ENCODE measurements at regions not wholly inside any gene's neighbourhood (a gene's known extent, or its start where the extent isn't known, plus 50 kb on each side); places are given as distances from the start of the nearest gene placed in this dataset.
"Not testable (repeated sequence)": the region's sequence is repeated elsewhere in the genome, so short reads cannot be mapped to it uniquely, and the experiment has no call there.

DNA sequence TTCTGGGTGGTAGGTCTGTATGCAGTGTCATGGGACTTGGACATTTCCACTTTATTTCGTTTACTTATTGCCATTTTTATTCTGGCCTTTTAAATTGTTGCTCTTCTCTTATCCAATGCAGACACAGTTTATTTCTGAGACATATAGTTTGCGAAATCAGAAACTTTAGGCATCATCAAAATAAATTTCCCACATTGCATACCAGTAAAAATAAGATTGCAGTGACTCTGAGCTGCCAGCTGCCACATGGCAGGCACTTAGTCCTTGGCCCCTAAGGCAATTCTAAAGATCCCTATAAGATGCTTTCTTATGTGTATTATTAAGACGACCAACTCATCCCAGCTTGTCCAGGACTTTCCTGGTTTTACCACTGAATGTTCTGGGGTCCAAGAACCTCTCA lies 81.8 kb upstream of the ANKRD1 start:
- Histone ChIP-seq H3K4me3 (ENCODE audit: low read depth in 1 of 3, low read length in 3 of 3) (no peak overlapping the region), H3K36me3 (ENCODE audit: control insufficient read depth in 4 of 4, insufficient read depth in 3 of 4, low read depth in 1 of 4, low read length in 3 of 4) (no peaks in the 10 kb centered on the region), H3K9me3 (ENCODE audit: control insufficient read depth in 4 of 4, low read length in 3 of 4) (no peaks in the 10 kb centered on the region), H3K9ac (ENCODE audit: low read depth in 1 of 2, low read length in 2 of 2) (no peak overlapping the region), H3K27ac (ENCODE audit: low read depth in 1 of 2, low read length in 2 of 2) (no peak overlapping the region), H3K27me3 (ENCODE audit: control insufficient read depth in 4 of 4, insufficient read depth in 4 of 4, low read length in 3 of 4) (no peaks in the 10 kb centered on the region), H3K4me1 (ENCODE audit: control insufficient read depth in 4 of 4, insufficient read depth in 4 of 4, low read length in 3 of 4) (peaks cover 0 to 8% (median 2%) of the 10 kb centered on the region in 4 donors)
- DNase-seq (ENCODE audit: low spot score), result no peak
- 85% methylated on average over 3 of the region's 3 CpGs for WGBS
- no peak for TF ChIP-seq RXRA (IDR thresholded peaks at IDR 0.05)
- no peak for TF ChIP-seq ZBTB33 (IDR thresholded peaks at IDR 0.05)
- TF ChIP-seq, protein P1, sequence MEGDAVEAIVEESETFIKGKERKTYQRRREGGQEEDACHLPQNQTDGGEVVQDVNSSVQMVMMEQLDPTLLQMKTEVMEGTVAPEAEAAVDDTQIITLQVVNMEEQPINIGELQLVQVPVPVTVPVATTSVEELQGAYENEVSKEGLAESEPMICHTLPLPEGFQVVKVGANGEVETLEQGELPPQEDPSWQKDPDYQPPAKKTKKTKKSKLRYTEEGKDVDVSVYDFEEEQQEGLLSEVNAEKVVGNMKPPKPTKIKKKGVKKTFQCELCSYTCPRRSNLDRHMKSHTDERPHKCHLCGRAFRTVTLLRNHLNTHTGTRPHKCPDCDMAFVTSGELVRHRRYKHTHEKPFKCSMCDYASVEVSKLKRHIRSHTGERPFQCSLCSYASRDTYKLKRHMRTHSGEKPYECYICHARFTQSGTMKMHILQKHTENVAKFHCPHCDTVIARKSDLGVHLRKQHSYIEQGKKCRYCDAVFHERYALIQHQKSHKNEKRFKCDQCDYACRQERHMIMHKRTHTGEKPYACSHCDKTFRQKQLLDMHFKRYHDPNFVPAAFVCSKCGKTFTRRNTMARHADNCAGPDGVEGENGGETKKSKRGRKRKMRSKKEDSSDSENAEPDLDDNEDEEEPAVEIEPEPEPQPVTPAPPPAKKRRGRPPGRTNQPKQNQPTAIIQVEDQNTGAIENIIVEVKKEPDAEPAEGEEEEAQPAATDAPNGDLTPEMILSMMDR (IDR thresholded peaks at IDR 0.05; ENCODE audit: low read depth, low read length, missing input control), result no peak
- no peak for TF ChIP-seq HNF4A (conservative IDR thresholded peaks at IDR 0.05)
- TF ChIP-seq YY1 (IDR thresholded peaks at IDR 0.05), result no peak
- TF ChIP-seq FOXA1 (IDR thresholded peaks at IDR 0.05), result no peak
- no peak for TF ChIP-seq JUND (IDR thresholded peaks at IDR 0.05)

GRCh38 chr10:91003379-91003778 lies 82.5 kb upstream of the ANKRD1 start:
- DNase-seq (ENCODE audit: low spot score); H3K4me3 ChIP-seq (ENCODE audit: low read depth in 1 of 3, low read length in 3 of 3); H3K27me3 ChIP-seq (ENCODE audit: control insufficient read depth in 4 of 4, insufficient read depth in 4 of 4, low read length in 3 of 4); H3K4me1 ChIP-seq (ENCODE audit: control insufficient read depth in 4 of 4, insufficient read depth in 4 of 4, low read length in 3 of 4); H3K9me3 ChIP-seq (ENCODE audit: control insufficient read depth in 4 of 4, low read length in 3 of 4); H3K36me3 ChIP-seq (ENCODE audit: control insufficient read depth in 4 of 4, insufficient read depth in 3 of 4, low read depth in 1 of 4, low read length in 3 of 4); H3K27ac ChIP-seq (ENCODE audit: low read depth in 1 of 2, low read length in 2 of 2); H3K9ac ChIP-seq (ENCODE audit: low read depth in 1 of 2, low read length in 2 of 2): not testable (repeated sequence)
- 96% methylated on average over 1 of the region's 1 CpG for WGBS

GRCh38 chr10:91005276-91005675 lies 84.4 kb upstream of the ANKRD1 start:
- not testable (repeated sequence) for H3K9ac ChIP-seq (ENCODE audit: low read depth in 1 of 2, low read length in 2 of 2); H3K9me3 ChIP-seq (ENCODE audit: control insufficient read depth in 4 of 4, low read length in 3 of 4); H3K27ac ChIP-seq (ENCODE audit: low read depth in 1 of 2, low read length in 2 of 2); H3K27me3 ChIP-seq (ENCODE audit: control insufficient read depth in 4 of 4, insufficient read depth in 4 of 4, low read length in 3 of 4); H3K4me1 ChIP-seq (ENCODE audit: control insufficient read depth in 4 of 4, insufficient read depth in 4 of 4, low read length in 3 of 4); DNase-seq (ENCODE audit: low spot score); H3K4me3 ChIP-seq (ENCODE audit: low read depth in 1 of 3, low read length in 3 of 3); H3K36me3 ChIP-seq (ENCODE audit: control insufficient read depth in 4 of 4, insufficient read depth in 3 of 4, low read depth in 1 of 4, low read length in 3 of 4)
- WGBS, result 84% methylated on average over 3 of the region's 3 CpGs

DNA sequence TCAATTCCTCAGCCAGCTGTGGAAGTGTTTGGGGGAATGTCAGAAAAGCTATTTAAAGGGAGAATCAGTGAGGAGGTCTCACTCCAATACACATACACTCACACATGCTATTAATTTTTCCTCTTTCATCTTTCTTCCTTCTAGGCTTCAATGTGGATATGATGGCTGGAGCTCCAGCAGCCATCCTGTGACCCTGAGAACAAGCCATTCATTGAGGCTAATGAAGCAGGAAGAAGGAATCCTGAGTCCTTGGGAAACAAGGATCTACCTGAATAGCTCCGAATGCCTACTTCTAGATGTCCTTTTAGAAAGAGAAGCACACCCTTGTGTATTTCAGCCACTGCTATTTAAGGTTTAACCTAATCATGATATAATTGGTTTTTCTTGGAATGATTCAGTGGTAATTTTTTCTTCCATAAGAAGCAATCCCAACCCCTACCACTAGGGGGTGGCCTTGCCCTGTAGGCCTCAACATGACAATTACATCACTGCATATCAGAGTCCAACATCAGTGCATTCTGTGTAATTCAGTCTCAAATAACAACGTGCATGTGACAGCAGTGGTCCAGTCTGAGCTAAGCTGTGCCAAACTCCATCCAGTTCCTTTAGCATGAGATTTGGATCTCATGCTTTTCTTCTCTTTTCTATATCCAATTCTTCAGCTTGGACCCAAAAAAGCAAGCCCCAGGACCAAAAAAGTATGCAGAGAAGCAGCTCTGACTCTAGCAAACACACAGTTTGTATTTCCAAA lies 85.3 kb upstream of the ANKRD1 start:
- DNase-seq (ENCODE audit: low spot score), result peak; percentile 69
- peaks cover 0 to 8% (median 2%) of the 10 kb centered on the region in 4 donors for H3K4me1 ChIP-seq (ENCODE audit: control insufficient read depth in 4 of 4, insufficient read depth in 4 of 4, low read length in 3 of 4)
- H3K4me3 ChIP-seq (ENCODE audit: low read depth in 1 of 3, low read length in 3 of 3), result no peak overlapping the region
- no peaks in the 10 kb centered on the region for H3K27me3 ChIP-seq (ENCODE audit: control insufficient read depth in 4 of 4, insufficient read depth in 4 of 4, low read length in 3 of 4)
- 17% methylated on average over 2 of the region's 2 CpGs for WGBS
- H3K27ac ChIP-seq (ENCODE audit: low read depth in 1 of 2, low read length in 2 of 2), result no peak overlapping the region
- H3K9ac ChIP-seq (ENCODE audit: low read depth in 1 of 2, low read length in 2 of 2), result no peak overlapping the region
- H3K36me3 ChIP-seq (ENCODE audit: control insufficient read depth in 4 of 4, insufficient read depth in 3 of 4, low read depth in 1 of 4, low read length in 3 of 4), result no peaks in the 10 kb centered on the region
- H3K9me3 ChIP-seq (ENCODE audit: control insufficient read depth in 4 of 4, low read length in 3 of 4), result no peaks in the 10 kb centered on the region
- TF ChIP-seq FOXA1 (IDR thresholded peaks at IDR 0.05) (no peak), RAD21 (IDR thresholded peaks at IDR 0.05) (peak; percentile 100), EGR1 (IDR thresholded peaks at IDR 0.05; ENCODE audit: low read depth in 2 of 2) (no peak), HNF4G (IDR thresholded peaks at IDR 0.05) (peak; percentile 75), FOXA2 (IDR thresholded peaks at IDR 0.05) (no peak), HNF4A (conservative IDR thresholded peaks at IDR 0.05) (peak; percentile 93), GABPA (IDR thresholded peaks at IDR 0.05 in 1 of 2, conservative IDR thresholded peaks at IDR 0.05 in 1 of 2) (no peak), RXRA (IDR thresholded peaks at IDR 0.05) (peak; percentile 27 to 36)
- TF ChIP-seq, protein P1 (IDR thresholded peaks at IDR 0.05; ENCODE audit: low read depth, low read length, missing input control), result peak; percentile 99
- TF ChIP-seq, protein P2, sequence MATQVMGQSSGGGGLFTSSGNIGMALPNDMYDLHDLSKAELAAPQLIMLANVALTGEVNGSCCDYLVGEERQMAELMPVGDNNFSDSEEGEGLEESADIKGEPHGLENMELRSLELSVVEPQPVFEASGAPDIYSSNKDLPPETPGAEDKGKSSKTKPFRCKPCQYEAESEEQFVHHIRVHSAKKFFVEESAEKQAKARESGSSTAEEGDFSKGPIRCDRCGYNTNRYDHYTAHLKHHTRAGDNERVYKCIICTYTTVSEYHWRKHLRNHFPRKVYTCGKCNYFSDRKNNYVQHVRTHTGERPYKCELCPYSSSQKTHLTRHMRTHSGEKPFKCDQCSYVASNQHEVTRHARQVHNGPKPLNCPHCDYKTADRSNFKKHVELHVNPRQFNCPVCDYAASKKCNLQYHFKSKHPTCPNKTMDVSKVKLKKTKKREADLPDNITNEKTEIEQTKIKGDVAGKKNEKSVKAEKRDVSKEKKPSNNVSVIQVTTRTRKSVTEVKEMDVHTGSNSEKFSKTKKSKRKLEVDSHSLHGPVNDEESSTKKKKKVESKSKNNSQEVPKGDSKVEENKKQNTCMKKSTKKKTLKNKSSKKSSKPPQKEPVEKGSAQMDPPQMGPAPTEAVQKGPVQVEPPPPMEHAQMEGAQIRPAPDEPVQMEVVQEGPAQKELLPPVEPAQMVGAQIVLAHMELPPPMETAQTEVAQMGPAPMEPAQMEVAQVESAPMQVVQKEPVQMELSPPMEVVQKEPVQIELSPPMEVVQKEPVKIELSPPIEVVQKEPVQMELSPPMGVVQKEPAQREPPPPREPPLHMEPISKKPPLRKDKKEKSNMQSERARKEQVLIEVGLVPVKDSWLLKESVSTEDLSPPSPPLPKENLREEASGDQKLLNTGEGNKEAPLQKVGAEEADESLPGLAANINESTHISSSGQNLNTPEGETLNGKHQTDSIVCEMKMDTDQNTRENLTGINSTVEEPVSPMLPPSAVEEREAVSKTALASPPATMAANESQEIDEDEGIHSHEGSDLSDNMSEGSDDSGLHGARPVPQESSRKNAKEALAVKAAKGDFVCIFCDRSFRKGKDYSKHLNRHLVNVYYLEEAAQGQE (IDR thresholded peaks at IDR 0.05), result no peak
